ENCODE measurements at regions not wholly inside any gene's neighbourhood (a gene's known extent, or its start where the extent isn't known, plus 50 kb on each side); places are given as distances from the start of the nearest gene placed in this dataset.

- DNase-seq (ENCODE audit: extremely low read depth, low read depth) = no peak
- TF ChIP-seq, protein P1, sequence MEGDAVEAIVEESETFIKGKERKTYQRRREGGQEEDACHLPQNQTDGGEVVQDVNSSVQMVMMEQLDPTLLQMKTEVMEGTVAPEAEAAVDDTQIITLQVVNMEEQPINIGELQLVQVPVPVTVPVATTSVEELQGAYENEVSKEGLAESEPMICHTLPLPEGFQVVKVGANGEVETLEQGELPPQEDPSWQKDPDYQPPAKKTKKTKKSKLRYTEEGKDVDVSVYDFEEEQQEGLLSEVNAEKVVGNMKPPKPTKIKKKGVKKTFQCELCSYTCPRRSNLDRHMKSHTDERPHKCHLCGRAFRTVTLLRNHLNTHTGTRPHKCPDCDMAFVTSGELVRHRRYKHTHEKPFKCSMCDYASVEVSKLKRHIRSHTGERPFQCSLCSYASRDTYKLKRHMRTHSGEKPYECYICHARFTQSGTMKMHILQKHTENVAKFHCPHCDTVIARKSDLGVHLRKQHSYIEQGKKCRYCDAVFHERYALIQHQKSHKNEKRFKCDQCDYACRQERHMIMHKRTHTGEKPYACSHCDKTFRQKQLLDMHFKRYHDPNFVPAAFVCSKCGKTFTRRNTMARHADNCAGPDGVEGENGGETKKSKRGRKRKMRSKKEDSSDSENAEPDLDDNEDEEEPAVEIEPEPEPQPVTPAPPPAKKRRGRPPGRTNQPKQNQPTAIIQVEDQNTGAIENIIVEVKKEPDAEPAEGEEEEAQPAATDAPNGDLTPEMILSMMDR (IDR thresholded peaks at IDR 0.05; ENCODE audit: low read depth, low read length, missing control alignments) = no peak
Observed at GRCh38 chr5:106858616-106859015, 812.1 kb downstream of the EFNA5 start.

GRCh38 chr5:106854922-106855321, 815.8 kb downstream of the EFNA5 start:
- TF ChIP-seq, protein P1 (IDR thresholded peaks at IDR 0.05; ENCODE audit: low read depth, low read length, missing control alignments) = no peak
- DNase-seq (ENCODE audit: extremely low read depth, low read depth) = no peak
- no peak overlapping the region for H3K4me3 ChIP-seq (replicated peaks; ENCODE audit: low read depth, low read length)

More at GRCh38 chr5:106858616-106859015, 812.1 kb downstream of the EFNA5 start:
- no peak overlapping the region for H3K4me3 ChIP-seq (replicated peaks; ENCODE audit: low read depth, low read length)

- H3K4me3 ChIP-seq (replicated peaks; ENCODE audit: low read depth, low read length) = no peak overlapping the region
- TF ChIP-seq, protein P1 (IDR thresholded peaks at IDR 0.05; ENCODE audit: low read depth, low read length, missing control alignments) = no peak
- DNase-seq (ENCODE audit: extremely low read depth, low read depth) = no peak
Observed at GRCh38 chr5:106854105-106854687, 816.5 kb downstream of the EFNA5 start.

DNA sequence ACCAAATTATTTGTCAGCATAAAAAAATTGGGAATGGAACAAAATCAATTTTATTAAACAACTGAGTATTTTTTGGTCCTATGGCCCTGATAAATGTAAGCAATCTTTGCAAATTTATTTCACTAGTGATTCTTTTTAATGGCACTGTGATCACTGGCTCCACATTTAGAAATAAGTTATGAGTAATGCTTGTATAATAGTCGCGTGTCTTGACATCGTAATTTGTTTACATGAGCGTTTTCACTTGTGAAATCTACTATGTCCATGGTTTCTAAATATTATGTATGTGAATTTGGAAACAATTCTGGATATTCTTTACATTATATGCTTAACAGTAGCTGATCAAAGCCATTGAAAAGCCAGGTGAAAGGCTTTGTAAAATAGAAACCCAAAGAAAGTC, 817.5 kb downstream of the EFNA5 start:
- no peak overlapping the region for H3K4me3 ChIP-seq (replicated peaks; ENCODE audit: low read depth, low read length)
- no peak for DNase-seq (ENCODE audit: extremely low read depth, low read depth)
- TF ChIP-seq, protein P1 (IDR thresholded peaks at IDR 0.05; ENCODE audit: low read depth, low read length, missing control alignments) = no peak

- DNase-seq (ENCODE audit: extremely low read depth, low read depth) = no peak
- TF ChIP-seq, protein P1 (IDR thresholded peaks at IDR 0.05; ENCODE audit: low read depth, low read length, missing control alignments) = no peak
- H3K4me3 ChIP-seq (replicated peaks; ENCODE audit: low read depth, low read length) = no peak overlapping the region
Observed at GRCh38 chr5:106849266-106849665, 821.5 kb downstream of the EFNA5 start.

DNA sequence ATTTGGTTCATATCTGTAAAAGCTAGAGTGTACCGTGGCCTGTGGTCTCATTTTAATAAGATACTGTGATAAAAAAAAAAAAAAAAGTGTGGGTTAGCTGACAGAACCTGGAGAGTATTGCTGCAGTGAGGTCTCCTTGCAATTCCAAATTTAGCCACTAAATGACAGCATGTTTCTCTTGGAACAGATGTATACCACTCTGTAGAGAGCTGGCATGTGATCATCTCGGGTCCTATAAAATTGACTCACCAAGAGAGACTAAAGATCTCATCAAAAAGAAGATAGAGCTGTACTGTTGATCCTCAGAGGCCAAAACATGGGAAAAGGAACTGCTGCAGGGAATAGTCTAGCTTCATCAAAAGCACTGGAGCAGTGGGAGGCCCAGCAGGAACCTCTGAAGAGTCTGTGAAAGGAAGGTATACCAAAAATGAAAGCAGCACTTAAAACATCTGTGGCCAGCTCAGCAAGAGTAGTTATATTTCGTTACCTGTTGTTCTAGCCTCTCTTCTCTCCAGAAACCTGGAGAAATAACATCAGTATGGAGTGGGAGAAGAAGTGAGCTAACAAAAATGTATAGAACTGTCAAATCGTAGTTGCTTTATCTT, 826.8 kb downstream of the EFNA5 start:
- no peak overlapping the region for H3K4me3 ChIP-seq (replicated peaks; ENCODE audit: low read depth, low read length)
- TF ChIP-seq, protein P1 (IDR thresholded peaks at IDR 0.05; ENCODE audit: low read depth, low read length, missing control alignments) = no peak
- DNase-seq (ENCODE audit: extremely low read depth, low read depth) = no peak

Data from HFF-Myc (cell line).